Colon (tissue), 2 donors: ENCODE measurements at regions not wholly inside any gene's neighbourhood (a gene's known extent, or its start where the extent isn't known, plus 50 kb on each side); places are given as distances from the start of the nearest gene placed in this dataset.
"Not testable (repeated sequence)": the region's sequence is repeated elsewhere in the genome, so short reads cannot be mapped to it uniquely, and the experiment has no call there.

Experiments used
- FAIRE-seq: peaks from 2 replicates; lab custom pipeline; 2012; peaks lifted over from hg19 to GRCh38; lab: Jason Lieb, UNC
- donor health status: control.
- donor health status: control.

- not testable (repeated sequence) for FAIRE-seq
Observed at GRCh38 chr4:68720723-68721122, 50.3 kb upstream of the UGT2B15 start.

DNA sequence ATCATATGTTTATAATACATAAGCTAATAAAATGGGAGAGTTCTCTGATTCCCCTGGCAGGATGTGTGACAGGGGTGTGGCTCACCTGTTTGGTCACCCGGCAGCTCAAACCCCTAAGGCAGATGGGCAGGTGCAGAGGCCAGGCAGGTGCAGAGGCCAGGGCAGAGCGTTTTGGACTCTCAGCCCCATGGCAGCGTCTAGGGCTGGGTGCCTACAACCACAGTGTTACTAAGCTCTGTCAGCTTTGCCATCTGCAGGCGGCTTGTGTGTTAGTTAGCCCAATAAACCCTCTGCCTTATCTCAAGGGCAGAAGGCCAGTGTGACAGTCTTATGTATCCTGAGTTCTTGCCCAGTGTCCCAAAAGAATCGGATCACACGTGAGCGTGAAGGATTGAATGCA lies 54.0 kb upstream of the UGT2B15 start:
- no peak for FAIRE-seq

GRCh38 chr4:68724922-68725321 lies 54.5 kb upstream of the UGT2B15 start:
- FAIRE-seq, result no peak

DNA sequence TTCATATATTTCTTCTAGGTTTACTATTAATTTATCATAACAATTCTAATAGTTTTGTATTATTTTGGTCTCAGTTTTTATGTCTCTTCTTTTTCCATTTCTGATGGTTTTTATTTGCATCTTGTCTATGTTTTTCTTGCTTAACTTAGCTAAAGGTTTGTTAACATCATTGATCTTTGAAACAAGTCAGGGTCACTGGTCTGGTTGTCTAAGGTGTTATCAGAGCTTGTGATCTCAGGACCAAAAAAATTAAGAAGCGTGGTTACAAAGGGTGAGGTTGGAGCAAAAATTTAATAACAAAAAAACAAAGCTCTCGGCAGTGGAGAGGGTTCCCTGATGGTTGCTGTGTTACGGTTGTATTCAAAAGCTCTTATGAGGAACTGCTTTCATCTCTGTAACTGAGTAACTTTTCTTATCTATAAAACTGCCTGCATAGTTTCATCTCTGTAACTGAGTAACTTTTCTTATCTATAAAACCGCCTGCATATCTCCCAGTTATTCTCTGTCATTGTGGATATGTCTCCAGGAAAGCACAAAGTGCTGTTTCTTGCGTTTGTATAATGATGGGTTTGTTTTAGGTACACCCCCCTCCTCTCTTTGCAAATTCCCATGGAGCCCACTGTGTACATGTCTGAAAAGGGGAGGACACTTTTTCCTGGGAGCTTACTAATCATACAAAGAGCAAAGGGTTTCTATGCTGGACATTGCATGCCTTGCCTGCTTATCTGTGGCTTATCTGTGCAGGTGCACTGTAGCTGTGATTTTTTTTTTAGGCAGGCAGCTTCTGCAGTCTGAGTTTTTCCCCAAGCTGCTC lies 62.4 kb upstream of the UGT2B15 start:
- peak; percentile 43 for FAIRE-seq

DNA sequence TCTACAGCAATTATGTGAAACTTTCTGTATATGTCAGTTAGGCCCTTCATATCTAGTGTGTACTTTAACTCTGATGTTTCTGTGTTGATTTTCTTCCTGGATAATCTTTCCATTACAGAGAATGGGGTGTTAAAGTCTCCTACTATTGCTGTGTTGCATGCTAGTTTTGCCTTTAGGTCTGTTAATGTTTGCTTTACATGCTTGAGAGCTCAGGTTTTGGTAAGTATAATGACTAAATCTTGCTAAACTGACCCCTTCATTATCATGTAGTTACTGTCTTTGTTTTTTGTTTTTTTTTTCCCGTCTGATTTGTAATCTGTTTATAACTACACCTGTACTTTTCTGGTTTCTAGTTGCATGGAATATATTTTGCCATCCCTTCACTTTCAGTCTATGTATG lies 63.6 kb upstream of the UGT2B15 start:
- no peak for FAIRE-seq

DNA sequence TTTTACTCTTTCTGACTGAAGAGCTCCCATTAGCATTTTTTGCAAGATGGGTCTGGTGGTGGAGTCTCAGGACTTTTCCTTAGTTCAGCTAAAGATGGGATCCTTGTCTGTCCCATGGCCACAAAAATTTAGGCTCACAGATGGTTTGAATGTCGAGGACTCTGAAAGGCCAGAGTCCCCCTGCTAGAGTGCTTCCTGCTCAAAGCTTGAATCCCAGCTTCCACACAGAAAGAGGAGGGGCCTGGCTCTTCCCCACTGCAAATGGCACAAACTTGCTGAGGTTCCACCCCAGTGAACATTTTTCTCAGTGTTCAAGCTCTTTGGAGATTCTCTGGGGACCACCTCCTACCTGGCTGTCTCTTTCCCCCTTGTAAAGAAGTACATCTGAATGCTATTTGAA lies 64.7 kb upstream of the UGT2B15 start:
- FAIRE-seq, result no peak

- FAIRE-seq, result no peak
Observed at GRCh38 chr4:68736813-68737212, 66.4 kb upstream of the UGT2B15 start.

- FAIRE-seq, result no peak
Observed at GRCh38 chr4:68738036-68738435, 67.6 kb upstream of the UGT2B15 start.

DNA sequence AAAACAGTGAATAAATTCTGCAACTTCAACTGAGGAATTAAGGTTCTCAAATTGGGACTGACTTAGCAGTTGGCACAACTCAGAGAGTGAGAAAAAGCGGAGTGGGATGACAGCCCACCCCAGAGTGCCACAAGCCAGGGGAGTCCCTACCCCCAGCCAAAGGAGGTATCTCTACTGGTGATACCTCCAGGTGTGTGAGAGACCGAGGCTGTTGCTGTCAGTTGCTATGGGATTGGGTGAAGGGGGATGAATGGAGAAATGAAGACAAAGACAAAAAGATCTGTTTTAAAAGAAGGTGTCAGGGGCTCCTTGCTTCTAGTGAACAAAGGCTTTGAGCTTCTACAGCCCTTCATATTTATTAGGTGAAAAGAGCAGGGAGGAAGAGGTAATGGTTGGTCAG lies 71.4 kb upstream of the UGT2B10 start:
- no peak for FAIRE-seq

DNA sequence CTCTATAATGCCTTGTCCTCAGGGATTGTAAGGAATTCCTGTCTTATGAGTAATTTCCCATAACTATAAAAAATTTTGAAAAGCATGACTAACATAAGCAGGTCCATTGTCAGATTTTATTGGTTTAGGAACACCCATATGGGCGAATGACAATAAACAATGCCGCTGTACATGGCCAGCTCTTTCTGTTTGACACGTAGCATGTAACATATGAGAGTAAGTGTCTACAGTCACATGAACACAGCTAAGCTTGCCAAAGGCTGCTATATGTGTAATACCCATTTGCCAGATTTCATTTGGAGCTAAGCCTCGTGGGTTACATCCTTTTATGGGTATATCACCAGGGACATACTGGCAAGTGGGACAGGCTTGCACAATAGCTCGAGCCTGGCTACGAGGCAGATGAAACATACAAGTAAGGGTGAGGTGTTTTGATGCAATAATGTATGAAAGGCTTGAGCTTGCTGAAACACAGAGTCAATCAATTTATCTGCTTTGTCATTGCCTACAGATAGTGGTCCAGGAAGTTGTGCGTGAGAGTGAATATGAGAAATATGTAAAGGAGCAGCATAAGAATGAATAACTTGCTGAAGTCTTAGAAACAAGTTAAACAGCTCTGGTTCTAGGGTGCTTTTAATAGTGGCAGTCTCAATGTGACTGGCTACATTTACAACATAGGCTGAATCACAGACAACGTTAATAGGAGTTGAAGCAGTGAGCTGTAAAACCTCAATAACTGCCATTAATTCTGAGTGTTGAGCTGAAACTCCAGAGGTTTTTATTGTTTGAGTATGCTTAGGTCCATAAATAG lies 67.4 kb upstream of the UGT2B10 start:
- FAIRE-seq, result peak; percentile 77

GRCh38 chr4:68750555-68750954 lies 65.2 kb upstream of the UGT2B10 start:
- no peak for FAIRE-seq

GRCh38 chr4:68751138-68751537 lies 64.7 kb upstream of the UGT2B10 start:
- FAIRE-seq, result no peak

- no peak for FAIRE-seq
Observed at GRCh38 chr4:68765876-68766275, 49.9 kb upstream of the UGT2B10 start.
